ENCODE measurements at regions not wholly inside any gene's neighbourhood (a gene's known extent, or its start where the extent isn't known, plus 50 kb on each side); places are given as distances from the start of the nearest gene placed in this dataset.
"Not testable (repeated sequence)": the region's sequence is repeated elsewhere in the genome, so short reads cannot be mapped to it uniquely, and the experiment has no call there.

DNA sequence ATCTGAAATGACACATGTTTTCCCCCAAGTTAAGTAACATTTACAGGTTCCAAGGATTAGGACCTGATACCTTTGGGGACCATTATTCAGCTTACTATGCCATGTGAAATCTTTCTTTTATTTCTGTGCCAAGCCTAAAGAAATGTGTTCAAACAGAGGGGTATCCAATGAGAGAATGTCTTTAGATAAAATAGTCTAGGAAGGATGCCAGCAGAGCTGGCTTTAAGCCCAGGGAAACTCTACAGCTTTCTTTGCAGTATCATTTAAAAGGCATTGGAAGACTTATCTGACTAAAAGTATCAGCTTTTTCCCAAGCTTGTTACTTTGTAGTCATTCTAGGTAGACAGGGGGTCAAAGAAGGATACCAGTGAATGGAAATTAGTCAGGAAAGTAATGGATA is 860.4 kb downstream of the PLA2G4A start:
- in situ Hi-C loops (cut with HindIII; ENCODE audit: low sequenced_read_pairs) = no loop called here

DNA sequence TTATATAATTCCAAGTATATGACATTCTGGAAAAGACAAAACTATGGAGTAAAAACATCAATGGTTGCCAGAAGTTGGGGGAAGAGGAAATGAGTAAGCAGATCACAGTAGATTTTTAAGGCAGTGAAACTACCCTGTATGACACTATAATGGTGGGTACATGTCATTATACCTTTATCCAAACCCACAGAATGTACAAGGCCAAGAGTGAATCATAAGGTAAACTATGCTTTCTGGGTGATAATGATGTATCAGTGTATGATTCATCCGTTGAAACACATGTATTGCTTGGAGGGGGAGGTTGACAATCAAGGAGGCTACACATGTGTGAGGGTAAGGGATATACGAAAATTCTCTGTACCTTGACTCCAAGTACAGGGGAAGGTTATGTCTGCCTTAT is 862.7 kb downstream of the PLA2G4A start:
- in situ Hi-C loops (cut with HindIII; ENCODE audit: low sequenced_read_pairs) = no loop called here

DNA sequence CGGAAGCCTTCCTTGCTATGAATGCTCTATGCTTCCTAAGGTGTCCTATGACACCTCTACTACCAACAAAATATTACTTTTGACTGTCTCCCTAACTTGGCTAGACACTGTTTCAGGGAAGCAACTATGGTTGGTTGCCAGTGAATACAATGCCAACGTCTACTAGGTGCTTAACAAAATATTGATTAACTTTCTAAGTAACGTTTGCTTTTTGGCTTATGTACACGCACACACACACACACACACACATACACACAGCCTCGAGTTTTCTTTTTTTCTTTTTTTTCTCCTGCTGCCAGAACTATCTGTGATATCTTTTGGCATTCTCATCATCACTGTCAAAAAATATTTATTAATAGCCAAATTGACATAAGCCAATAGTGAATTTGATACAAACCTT is 864.0 kb downstream of the PLA2G4A start:
- in situ Hi-C loops (cut with HindIII; ENCODE audit: low sequenced_read_pairs) = no loop called here

DNA sequence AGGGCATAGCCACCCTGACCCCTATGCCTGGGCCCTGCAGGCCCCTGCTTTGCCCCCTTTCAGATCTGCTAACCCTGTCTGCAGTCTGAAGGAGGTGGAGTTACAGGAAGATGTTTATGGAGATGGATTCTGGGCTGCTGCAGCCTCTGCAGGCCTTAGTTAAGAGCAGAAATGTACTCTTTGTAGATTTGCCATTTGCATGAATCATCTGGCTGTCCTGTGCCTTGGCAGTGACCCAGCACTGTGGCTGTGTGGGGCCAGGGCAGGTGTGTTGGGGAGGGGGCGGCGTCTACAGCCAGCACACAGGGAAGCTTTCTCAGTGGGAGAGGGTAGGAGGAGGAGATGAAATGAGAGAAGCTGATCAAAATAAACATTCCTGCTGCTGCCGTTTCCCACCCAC is 867.3 kb downstream of the PLA2G4A start:
- in situ Hi-C loops (cut with HindIII; ENCODE audit: low sequenced_read_pairs) = no loop called here

DNA sequence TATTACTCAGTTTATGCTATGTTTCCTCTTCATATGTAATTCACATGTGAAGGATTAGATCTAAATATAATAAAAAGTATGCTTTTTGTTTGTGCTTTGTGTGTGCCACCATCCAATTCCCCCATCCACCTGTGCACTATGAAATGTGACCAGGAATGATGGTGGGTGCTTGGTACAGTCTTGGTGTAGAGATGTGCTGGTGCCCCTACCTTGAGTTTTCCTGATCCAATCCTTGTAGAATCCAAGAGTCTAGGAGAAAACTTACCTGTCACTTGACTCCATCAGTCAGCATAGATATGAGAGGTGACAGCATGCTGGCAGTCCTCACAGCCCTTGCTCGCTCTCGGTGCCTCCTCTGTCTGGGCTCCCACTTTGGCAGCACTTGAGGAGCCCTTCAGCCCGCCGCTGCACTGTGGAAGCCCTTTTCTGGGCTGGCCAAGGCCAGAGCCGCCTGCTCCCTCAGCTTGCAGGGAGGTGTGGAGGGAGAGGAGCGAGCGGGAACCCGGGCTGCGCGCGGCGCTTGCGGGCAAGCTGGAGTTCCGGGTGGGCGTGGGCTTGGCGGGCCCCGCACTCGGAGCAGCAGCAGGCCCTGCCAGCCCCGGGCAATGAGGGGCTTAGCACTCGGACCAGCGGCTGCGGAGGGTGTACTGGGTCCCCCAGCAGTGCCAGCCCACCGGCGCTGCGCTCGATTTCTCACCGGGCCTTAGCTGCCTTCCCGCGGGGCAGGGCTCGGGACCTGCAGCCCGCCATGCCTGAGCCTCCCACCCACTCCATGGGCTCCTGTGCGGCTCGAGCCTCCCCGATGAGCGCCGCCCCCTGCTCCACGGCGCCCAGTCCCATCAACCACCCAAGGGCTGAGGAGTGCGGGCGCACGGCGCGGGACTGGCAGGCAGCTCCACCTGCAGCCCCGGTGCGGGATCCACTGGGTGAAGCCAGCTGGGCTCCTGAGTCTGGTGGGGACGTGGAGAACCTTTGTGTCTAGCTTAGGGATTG is 874.7 kb downstream of the PLA2G4A start:
- in situ Hi-C loops (cut with HindIII; ENCODE audit: low sequenced_read_pairs) = not testable (repeated sequence)

DNA sequence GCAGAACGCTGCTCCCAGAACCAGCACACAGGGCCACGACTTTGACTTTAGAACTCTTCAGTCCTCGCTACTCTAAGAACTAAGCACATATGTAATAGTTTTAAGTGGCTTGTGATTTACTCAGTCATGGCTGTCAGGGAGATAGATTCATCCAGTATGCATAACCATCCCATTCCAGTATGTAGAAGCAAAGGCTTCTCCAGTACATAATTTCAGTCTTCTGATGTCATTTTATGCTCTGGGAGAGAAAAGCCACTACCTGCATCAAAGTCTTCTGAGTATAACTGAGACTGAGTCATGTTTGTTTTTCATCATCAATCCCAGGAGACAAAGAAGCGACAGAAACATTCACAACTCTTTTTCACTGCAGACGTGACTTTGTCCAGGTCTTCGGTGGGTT is 885.7 kb downstream of the PLA2G4A start:
- in situ Hi-C loops (cut with HindIII; ENCODE audit: low sequenced_read_pairs) = no loop called here

DNA sequence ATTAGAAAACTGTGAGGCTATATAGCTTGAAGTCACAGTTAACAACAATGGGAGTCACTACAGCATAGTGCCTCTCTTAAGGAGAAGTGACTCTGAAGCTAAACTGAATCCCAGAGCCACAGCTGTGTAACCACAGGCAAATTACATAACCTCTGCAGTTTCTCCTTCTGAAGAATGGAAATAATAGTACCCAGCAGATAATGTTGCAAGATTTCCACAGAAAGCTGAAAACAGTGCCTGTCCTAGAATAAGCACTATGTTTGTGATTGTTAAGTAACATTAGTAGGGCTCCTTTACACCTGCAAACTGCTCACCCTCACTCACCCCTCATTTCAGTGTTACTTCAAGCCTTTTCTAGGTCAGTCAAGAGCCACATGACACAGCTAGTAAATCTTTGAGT is 886.7 kb downstream of the PLA2G4A start:
- in situ Hi-C loops (cut with HindIII; ENCODE audit: low sequenced_read_pairs) = no loop called here

DNA sequence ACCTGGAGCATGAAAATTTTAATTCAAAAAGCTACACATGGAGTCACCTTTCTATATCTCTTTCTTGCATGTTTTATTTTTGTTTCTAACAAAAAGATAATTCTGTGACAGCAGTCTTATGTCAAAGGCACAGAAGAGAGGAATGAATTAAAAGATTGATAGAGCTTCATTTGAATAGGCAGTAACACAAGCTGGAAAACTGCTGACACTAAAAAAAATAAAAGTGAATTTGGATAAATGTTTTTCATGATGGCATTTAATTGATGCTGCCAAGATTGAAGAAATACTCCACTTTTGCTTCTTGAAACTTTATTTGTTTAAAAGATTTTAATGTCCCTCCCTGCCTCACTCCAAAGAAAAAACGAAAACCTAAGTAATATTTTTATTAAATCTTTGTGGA is 887.4 kb downstream of the PLA2G4A start:
- in situ Hi-C loops (cut with HindIII; ENCODE audit: low sequenced_read_pairs) = no loop called here

DNA sequence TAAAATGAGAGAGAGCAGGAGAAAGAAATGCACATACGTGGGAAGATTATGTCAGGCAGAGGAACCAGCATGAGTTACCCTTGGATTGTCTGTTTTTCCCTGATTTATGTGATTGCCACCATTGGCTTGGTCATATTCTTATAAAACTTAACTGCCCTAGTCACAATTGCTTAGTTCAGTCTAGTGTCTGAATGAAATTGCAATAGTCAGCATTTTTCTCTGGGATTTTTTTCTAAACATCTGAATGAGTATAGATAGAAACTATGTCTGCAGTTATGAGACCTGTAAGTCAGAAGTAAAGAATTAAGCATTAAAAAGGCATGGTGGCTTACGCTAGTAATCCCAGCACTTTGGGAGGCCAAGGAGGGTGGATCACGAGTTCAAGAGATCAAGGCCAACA is 889.8 kb downstream of the PLA2G4A start:
- in situ Hi-C loops (cut with HindIII; ENCODE audit: low sequenced_read_pairs) = no loop called here

DNA sequence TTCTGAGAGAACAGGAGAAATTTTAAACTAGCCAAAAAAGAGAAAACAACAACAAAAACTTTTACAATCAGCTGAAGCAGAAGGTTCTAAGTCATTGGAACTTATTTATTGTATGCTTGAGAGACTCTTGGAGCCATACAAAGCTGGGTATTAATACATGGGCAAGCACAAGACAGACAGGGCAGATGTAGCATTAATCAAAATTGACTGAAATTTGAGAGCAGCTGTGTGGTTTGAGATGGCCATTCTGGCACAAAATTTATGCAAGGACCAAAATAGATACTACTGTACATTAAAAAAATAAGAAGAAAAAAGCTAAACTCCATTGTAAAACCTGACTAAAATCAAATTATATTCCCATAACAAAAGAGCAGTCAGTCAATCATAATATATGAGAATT is 892.5 kb downstream of the PLA2G4A start:
- in situ Hi-C loops (cut with HindIII; ENCODE audit: low sequenced_read_pairs) = no loop called here

DNA sequence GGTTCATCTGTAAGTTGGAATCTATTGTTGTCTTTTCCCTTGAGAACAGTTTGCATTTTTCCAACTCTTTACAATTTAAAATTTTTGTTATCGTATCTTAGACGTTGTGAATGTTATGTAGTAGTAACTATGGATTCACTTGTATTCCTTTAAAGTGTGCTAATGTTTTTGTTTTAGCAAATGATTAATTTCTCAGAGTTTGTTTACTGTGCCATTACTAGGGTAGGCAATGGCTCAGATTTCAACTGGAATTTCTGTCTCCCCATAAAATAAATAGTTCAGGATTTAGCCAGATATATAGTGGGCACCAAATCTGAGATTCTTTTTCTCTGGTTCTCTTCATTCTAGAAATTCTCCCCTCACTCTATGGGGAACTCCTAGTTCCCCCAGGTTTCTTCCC is 896.5 kb downstream of the PLA2G4A start:
- in situ Hi-C loops (cut with HindIII; ENCODE audit: low sequenced_read_pairs) = no loop called here

DNA sequence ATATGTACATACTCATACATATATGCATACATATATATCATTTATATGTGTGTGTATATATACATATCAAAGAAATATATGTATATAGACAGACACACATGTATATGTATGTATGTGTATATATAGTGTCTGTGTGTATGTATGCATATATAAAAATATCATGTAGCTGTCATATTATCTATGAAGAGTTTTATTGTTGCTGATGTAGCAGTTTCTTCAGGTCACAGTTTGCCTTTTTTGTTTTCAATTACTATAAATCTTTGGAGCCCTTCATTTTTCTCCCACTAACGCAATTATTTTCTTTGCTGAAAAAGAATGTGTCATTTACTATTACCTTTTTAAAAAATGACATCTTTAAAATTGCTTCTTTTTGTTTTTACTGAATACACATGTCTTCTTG is 904.5 kb downstream of the PLA2G4A start:
- in situ Hi-C loops (cut with HindIII; ENCODE audit: low sequenced_read_pairs) = no loop called here

DNA sequence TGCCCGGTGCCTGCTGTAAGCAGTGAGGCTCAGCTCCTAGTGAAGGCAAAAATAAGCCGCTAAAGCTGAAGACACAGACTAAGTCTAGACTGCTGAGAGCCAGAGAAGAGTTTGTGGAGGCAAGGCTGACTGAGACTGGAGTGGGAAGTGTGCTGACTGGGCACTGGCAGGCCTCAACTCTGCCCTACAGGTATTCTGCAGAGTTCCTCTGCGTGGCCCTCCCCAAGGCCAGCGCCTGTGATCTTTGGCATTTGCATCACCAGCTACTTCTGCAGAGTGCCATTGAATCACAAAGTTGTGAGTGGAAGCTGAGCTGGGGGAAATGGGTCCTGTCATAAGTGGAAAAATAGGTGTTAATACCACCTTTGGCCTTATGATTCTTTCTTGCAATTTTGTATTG is 905.7 kb downstream of the PLA2G4A start:
- in situ Hi-C loops (cut with HindIII; ENCODE audit: low sequenced_read_pairs) = no loop called here

DNA sequence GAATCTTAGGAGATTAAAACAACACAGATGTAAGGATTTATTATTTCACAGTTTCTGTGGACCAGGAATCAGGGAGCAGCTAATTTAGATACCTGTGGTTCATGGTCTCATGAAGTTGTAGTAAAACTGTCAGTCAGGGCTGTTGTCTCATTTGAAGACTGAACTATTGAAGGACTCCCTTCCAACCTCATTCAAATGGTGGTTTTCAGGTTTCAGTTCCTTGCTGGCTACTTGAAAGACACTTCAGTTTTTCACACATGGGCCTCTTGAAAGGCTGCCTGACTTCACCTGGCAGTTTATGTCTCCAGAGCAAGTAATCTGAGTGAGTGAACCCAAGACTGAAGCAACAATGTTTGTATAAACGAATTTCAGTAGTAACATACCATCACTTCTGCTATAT is 915.9 kb downstream of the PLA2G4A start:
- in situ Hi-C loops (cut with HindIII; ENCODE audit: low sequenced_read_pairs) = no loop called here

DNA sequence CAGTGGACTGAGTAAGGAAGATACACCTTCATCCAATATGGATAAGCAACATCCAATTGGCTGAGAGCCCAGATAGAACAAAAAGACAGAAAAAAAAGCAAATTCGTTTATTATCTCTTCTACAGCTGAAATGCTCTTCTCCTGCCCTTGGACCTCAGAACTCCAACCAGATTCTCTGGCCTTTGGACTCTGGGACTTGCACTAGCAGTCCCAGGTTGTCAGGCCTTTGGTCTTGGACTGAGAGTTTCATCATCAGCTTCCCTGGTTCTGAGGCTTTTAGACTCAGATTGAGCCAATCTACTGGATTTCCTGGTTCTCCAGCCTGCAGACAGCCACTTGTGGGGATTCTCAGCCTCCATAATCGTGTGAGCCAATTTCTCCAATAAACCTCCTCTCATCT is 926.8 kb downstream of the PLA2G4A start:
- in situ Hi-C loops (cut with HindIII; ENCODE audit: low sequenced_read_pairs) = no loop called here

DNA sequence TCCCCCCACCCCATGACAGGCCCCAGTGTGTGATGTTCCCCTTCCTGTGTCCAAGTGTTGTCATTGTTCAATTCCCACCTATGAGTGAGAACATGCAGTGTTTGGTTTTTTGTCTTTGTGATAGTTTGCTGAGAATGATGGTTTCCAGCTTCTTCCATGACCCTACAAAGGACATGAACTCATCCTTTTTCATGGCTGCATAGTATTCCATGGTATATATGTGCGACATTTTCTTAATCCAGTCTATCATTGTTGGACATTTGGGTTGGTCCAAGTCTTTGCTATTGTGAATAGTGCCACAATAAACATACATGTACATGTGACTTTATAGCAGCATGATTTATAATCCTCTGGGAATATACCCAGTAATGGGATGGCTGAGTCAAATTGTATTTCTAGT is 927.9 kb downstream of the PLA2G4A start:
- in situ Hi-C loops (cut with HindIII; ENCODE audit: low sequenced_read_pairs) = not testable (repeated sequence)

DNA sequence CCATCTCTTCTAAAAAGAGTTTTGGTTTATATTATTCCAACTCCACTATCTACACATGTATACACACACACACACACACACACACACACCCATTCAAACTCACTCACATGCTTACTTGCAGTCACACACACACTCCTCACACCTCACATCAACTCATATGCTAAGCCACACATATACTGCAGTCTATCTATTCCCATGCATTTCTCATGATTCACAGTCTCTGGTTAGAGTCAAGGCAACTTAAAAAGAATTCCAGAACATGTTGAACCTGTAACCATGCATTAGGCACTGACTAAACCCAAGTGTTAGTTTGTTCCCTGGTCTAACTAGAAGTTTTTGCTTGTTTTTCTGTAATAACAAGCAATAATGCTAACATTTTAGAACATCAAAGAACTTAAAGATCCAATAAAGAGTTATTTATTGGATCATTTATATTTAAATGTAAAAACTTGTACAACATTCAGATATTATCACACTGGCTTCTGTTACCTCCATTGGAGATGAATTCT is 931.1 kb downstream of the PLA2G4A start:
- in situ Hi-C loops (cut with HindIII; ENCODE audit: low sequenced_read_pairs) = no loop called here

DNA sequence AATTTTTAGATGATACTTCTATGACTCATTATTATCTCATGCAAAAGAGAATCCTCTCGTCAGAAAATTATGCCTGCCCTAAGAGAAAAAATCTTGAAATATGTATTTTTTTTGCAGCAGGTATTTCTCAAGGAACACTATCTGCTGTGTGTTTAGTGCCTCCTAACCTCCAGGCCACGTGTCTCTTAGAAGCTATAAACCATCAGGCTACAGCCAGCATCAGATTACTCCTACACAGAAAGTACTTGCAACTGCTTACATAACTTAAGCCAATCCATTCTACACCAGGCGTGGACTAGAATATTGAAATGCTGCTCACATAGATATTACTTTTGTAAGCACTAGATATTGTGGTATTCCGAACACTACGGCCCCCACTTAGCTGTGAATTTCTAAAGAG is 933.4 kb downstream of the PLA2G4A start:
- in situ Hi-C loops (cut with HindIII; ENCODE audit: low sequenced_read_pairs) = no loop called here

DNA sequence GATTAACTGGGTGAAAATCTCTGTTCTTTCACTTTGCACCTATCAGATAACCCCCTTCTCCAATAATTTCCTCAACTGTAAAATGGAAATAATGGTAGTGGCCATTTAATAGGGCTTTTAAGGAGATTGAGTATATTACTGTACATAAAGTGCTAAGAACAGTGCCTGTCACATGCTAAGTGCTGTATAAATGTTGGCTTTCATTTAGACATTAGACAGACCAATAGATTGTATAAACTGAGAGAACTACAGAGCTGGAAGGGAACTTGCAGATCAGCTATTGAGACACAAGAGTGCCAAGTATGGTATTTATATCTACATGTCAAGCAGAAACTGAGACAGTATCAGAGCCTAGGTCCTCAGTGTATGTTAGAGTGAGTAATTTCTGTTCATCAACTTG is 934.7 kb downstream of the PLA2G4A start:
- in situ Hi-C loops (cut with HindIII; ENCODE audit: low sequenced_read_pairs) = no loop called here

DNA sequence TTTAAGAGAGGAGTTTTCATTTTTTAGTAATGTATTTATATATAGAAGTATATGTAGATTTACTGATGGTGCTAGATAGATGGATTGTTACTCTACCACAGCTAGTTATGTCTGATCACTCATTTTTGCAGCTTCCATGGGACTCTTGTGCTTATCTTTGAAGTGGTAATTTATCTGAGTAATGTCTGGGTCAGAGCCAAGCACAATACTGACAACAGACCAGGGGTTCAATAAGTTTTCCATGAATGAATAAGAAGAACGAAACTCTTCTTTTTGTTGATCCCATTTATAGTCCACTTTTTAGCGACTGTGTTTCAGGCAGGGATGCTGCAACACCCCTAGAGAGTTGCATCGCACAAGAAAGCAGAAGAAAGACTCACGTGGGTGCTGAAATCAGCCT is 935.2 kb downstream of the PLA2G4A start:
- in situ Hi-C loops (cut with HindIII; ENCODE audit: low sequenced_read_pairs) = no loop called here

DNA sequence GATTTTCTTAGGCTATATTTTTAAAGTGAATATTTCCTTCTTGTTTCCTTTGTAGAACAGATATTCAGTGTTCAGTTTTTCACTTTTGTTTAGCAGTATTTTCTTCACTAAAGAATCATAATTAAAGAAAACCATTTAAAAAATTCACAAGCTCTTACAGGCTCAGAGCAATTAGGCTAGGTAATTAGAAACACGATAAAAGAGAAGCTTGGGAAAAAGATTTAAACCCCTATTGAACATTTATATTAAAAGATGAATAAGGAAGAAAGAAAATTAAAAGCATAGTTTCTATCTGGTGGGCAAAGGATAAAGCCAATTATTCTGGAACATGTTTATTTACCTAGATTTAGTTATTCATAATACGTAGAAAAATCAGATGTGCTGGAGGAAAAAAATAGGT is 942.6 kb downstream of the PLA2G4A start:
- in situ Hi-C loops (cut with HindIII; ENCODE audit: low sequenced_read_pairs) = no loop called here

DNA sequence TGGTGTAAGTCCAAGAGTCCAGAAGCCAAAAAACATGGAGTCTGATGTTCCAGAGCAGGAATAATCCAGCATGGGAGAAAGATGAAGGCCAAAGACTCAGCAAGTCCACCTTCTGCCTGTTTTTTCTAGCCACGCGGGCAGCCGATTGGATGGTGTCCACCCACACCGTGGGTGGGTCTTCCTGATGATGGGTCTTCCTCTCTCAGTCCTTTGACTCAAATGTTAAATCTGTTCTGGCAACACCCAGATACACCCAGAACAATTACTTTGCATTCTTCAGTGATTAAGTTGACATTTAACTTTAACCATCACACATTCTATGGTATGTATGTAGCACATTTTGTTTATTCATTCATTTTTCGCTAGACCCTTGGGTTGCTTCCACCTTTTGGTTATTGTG is 944.4 kb downstream of the PLA2G4A start:
- in situ Hi-C loops (cut with HindIII; ENCODE audit: low sequenced_read_pairs) = no loop called here

DNA sequence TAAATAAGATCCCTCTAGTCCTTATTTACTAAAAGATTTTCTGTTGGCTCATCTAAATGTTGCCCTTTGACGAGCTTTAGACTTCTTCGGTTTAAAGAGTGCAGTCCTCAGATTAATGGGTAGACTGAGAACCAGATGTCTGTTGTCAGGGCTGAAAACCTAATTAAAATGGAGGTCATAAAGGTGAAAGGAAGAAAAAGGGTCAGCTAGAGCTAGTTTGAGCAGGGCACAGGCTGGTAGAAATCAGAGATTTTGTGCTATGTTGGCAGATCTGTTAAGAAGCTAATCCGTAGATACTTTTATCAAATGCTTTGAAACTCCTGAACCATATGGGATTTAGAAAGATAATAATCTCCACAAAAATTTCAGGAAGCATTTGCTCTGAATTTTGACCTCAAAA is 959.0 kb downstream of the PLA2G4A start:
- in situ Hi-C loops (cut with HindIII; ENCODE audit: low sequenced_read_pairs) = no loop called here

Measured in DLD1 (cell line).